ENCODE measurements at regions not wholly inside any gene's neighbourhood (a gene's known extent, or its start where the extent isn't known, plus 50 kb on each side); places are given as distances from the start of the nearest gene placed in this dataset.

DNA sequence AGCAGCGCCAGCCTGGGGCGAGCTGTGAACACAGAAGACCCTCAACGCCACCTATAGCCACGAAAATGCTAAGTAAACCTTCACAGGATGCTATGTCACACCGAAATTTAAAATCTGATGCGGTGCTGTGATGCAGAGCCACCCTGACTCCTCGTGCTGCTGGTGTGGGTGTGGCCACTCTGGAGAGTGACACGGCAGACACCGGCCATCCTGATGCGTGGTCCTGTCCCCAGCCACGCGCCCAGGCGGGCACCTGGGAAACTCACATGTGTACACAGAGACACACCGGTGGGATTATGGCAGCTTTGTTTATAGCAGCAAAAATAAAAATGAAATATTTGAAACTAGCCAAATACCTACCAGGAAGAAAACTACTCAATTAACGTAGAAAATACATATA lies 138.3 kb upstream of the SFSWAP start:
- TF ChIP-seq, protein P1, sequence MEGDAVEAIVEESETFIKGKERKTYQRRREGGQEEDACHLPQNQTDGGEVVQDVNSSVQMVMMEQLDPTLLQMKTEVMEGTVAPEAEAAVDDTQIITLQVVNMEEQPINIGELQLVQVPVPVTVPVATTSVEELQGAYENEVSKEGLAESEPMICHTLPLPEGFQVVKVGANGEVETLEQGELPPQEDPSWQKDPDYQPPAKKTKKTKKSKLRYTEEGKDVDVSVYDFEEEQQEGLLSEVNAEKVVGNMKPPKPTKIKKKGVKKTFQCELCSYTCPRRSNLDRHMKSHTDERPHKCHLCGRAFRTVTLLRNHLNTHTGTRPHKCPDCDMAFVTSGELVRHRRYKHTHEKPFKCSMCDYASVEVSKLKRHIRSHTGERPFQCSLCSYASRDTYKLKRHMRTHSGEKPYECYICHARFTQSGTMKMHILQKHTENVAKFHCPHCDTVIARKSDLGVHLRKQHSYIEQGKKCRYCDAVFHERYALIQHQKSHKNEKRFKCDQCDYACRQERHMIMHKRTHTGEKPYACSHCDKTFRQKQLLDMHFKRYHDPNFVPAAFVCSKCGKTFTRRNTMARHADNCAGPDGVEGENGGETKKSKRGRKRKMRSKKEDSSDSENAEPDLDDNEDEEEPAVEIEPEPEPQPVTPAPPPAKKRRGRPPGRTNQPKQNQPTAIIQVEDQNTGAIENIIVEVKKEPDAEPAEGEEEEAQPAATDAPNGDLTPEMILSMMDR (IDR thresholded peaks at IDR 0.05 in 4 of 5, conservative IDR thresholded peaks at IDR 0.05 in 1 of 5) = no peak
- no peak for TF ChIP-seq POLR2A (IDR thresholded peaks at IDR 0.05)

Measured in gastrocnemius medialis (tissue), 4 donors.